Renal pelvis (tissue), 1 donor: ENCODE measurements at regions not wholly inside any gene's neighbourhood (a gene's known extent, or its start where the extent isn't known, plus 50 kb on each side); places are given as distances from the start of the nearest gene placed in this dataset.
"Not testable (repeated sequence)": the region's sequence is repeated elsewhere in the genome, so short reads cannot be mapped to it uniquely, and the experiment has no call there.

Experiments used
- DNase-seq: peaks from one replicate; pipeline ENCODE4 v3.0.0-alpha.2; 2013

DNA sequence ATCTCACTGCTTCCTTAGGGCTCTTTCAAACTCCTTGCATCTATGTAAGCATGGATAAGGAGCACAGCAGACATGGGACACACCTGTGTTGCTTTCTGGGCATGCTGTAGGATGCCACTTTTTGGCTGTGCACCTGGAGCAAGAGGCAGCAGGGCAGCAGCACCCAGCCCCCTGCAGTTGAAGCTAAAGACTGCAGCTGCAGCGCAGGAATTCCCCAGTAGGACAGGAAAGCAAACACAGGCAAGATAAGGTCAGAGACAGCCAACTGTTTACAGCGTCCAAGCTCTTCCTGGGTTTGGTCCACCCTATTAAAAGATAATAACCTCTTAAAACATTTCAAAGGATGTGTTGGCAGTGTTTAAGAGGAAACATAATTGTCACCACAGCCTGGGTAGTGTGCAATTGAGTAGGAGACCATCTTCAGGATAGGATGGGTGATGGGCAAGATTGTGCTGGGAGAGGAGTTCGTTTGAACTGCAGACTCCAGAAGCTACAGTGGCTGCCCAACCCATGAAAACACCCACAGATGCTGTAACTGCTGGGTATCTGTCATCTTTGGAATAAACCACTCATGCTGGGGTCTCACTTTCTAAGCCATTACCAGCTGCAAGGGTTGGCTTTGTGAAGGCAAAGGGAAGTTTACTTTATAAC, 242.3 kb upstream of the PLGLB1 start:
- not testable (repeated sequence) for DNase-seq

DNA sequence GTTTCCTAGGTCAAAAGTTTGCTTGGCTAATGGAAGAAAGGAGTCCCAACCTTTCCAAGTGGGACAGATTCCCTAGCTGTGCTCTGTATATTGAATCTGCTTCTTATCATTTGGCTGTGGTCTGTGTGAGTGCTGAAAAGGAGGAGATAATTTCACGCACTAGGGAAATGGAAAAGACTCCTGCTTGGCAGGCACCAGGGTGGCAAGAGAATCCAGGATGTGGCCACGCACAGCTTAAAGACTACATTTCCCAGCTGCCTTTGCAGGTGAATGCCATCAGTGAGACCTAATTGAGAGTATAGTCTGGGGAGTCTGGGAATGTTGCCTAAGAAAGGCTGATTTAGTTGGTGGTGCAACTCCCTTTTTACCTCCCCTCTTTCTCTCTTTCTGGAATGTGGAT, 253.5 kb upstream of the PLGLB1 start:
- DNase-seq = not testable (repeated sequence)

DNA sequence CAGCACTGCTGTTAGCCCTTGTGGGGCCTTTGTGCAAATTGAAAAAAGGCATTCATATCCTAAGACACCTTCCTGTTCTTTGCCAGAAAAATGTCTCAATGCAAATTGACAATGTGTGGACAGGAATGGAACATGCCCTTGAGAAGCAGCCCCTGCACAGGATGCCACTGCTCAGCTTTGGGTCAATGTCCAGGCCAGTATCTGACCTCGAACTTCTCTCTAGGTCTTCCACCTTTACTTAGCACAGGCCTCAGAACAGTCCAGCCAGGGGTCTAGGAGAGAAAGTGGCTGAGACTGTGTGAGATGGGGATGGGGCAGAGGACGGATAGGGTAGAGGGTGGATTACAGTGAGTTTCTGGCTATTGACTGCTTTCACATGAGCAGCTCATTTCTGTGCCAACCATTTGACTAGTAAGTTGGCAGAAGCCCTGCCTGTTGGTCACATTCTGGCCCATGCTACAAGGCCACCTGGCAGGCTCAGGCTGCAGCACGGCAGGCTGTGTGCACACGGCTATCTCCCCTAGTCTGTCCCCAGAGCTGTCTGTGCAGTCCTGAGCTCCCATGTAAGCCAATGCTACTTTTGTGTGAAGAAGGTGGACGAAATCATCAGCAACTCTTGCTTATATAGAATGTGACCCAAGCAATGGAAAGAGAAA, 254.5 kb upstream of the PLGLB1 start:
- not testable (repeated sequence) for DNase-seq

DNA sequence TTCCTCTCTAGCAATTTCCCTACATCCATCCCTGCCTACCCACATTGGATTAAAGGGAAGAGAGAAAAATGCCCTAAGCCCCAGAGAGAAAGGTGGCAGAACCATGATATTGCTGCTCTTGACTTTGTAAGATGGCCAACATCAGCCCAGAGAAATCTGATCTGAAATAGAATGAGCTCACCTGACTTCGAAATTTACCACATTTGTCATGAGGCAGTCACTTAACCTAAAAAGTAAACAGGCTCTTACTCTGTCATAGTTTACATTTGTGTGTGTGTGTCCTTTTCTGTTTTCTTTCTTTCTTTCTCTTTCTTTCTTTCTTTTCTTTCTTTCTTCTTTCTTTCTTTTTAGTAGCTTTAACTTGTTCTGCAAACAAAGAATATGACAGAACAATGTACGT, 255.0 kb upstream of the PLGLB1 start:
- not testable (repeated sequence) for DNase-seq

DNA sequence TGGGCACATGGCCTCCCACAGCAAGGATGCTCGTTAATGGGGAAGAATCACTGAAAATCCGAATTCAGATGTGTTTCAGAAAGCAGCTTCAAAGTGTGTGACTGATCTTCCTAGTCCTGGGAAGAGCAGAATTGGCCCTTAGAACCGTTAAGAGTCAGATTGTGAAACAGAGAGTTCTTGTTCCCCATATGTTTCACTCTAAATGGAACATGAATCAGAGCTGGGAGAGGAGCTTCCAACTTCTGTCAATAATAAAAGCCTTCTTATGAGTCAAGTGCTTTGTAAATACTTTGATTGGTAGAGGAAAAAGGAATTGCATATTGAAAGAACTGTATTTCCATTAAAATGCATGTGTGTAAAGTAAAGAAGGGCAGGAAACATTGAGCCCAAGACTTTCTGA, 256.1 kb upstream of the PLGLB1 start:
- DNase-seq = not testable (repeated sequence)

DNA sequence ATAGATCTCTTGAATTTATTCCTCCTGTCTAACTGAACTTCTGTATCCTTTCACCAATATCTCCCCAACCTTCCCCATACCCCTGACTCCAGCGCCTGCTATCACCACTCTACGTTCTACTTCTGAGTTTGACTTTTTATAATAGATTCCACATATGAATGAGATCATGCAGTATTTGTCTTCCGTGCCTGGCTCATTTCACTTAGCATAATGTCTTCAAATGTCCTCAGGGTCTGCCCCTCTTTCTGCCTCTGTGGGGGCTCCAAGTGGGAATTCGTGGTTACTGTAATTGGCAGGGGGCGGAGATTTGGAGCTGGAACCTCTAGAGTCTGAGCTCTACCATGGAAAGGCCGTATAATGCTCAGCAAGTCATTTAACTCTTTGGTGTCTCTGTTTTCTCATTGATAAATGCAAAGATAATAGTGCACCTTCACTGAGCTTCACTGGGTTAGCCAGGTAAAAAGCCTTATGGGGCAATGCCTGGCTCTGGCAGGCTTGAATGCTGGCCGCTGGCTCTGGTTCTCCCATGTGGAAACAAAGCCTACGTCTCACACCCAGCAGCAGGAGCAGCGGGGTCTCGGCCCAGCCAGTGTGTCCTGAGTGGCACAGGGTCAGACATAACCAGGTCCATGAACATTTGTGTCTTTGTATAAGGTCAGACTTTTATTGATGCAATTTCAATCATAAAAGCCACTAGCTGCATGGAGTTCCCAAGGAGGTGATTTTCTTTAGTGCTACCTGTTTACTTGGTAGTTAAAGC, 259.1 kb upstream of the PLGLB1 start:
- not testable (repeated sequence) for DNase-seq

DNA sequence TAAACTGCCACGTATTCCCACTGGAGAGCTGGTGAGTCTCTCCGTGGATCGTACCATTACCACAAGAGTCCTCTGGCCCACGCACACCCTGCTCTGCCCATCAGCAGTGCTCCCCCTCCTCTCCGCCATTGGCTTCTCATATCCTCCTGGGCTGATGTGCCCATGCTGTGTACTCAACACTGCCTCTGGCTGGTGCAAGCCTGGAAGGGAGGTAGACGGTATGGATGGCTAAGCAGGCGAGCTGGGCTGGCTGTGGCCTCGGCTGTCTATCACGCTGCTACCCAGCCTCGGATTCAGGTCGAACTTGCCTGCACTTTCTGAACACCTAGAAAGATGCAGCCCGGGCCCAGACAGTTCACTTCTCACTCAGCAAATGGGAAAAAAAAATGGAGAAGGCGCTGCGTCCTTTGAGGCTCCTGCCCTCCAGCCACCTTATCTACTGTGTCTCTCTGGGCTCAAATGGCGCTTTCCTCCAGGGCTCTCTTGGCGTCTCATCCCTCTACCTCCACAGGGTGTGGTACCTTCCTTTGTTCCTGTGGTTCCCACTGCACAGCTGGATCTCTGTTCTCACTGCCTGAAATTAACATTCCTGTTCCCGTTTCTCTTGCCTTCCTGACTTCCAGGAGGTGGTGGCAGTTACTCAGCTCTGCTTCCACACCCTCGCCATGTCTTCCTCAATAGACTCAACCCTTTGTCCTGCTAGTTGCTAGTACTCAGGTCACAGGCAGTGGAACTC, 262.3 kb upstream of the PLGLB1 start:
- not testable (repeated sequence) for DNase-seq

DNA sequence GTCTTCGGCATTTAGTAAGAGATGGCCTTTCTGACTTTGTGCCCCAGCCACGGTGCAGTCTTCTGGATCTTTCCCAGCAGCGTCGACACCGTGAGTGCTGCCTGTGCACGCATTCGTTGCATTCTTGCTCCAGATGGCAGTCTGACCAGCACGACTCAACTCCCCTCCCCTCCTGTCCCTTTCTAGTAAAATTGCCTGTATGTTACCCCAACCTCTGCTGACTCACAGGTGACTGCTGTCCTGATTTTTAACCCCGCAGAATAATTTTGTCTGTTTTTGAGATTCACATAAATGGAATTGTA, 262.8 kb upstream of the PLGLB1 start:
- DNase-seq = not testable (repeated sequence)

DNA sequence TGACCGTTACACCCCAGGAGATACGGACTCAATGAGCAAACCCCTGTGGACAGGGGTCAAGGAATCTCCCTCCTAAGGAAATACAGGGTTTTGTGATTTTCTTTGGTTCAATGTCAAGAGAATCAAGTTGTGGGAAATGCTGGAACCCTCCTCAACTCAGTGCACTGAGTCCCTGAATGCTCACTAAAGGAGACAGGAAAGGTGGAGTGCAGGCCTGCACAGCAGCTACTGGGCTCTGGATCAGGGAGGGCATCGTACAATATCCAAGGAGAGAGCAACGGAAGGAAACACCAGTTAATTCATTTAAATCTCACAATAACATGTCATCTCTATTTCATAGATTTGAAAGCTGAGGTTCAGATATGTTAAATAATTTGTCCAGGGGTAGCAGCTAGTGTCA, 263.5 kb upstream of the PLGLB1 start:
- DNase-seq = not testable (repeated sequence)

DNA sequence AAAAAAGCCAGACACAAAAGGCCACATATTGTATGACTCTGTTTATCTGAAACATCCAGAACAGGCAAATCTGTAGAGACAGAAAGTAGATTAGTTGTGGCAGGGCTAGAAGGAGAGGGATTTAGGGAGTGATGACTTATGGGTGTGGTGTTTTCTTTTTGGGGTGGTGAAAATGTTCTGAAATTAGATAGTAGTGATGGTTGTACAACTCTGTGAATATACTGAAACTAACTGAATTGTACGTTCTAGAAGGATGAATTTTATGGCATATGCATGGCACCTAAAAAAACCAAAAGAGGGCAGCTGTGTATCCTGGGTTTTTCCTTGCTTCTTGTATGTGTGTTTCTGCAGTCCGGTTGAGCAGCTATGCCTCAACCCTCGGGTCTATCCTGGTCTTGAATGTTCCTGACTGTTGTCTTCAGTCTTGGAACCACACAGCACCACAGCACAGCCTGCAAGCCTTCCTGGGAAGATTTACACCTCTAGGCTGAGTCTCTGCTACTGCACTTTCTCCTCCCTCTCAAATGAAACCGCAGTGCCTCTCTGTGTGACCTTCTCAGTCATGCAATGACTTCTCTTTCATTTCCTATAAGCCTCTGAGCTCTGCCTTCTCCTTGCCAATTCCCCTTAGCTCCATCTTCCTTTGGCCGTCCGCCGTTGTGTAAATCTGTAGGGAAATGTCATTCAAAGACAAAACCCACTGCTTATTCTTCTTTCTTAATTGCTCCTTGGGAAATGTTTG, 269.1 kb upstream of the PLGLB1 start:
- not testable (repeated sequence) for DNase-seq

DNA sequence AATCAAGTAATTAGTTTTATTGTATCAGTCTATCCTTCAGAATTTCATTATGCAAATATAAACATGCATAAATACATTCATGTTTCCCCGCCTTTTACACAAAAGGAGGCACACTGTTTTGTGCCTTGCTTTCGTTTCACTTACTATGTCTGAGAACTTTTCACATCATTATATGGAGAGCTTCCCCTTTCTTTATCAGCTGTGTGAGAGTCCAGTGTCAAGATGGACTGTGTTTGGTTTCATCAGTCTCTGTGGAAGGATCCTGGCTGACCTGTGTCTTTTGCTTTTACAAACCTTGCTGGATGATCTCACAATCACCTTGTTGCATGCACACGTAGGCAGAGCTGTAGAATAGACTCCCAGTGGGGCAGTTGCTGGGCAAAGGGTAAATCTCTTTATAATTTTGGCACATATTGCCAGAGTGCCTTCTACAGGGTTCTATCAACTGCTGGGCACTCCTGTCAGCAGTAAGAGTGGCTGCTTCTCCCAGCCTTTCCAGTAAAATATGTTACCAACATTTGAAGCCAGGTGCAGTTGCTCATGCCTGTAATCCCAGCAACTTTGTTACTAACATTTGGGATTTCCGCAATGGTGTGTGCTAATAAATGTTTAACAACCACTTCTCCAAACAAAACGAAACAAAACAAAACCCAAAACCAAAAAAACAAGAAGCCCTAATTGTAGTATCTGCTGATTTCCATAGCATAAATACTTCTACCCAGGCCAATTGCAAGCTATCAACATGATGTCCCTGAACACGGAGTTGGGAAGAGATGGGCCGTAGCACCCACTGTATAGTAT, 270.0 kb upstream of the PLGLB1 start:
- not testable (repeated sequence) for DNase-seq

DNA sequence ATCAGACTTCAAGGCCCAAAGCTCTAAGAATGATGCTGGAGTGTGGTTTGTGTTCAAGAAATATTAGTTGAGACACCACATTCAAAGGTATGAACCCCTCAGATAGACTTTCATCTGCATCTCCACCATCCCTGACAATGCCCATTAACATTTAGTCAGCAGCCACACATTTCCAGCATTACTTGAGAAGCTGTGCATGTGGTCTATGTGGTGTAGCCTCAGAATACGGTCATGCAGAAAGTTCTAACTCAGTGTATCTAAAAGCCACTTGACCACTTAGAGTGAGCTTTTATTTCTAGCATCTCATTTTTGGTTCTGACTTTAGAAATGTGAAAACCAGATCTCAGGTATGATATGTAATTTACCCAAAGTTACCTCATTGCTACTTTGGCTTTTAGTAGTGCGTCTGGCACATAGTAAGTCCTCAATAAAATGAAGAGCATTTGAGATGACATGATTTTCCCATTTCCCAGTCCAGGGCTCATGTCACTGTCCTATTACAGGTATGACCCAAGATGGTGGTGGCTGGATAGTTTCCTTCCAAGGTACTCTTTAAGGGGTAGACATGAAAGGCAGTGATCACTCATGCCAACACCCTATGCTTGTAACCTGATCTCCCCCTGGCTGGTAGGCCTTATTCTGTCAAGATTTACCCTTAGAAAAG, 272.4 kb upstream of the PLGLB1 start:
- DNase-seq = not testable (repeated sequence)

DNA sequence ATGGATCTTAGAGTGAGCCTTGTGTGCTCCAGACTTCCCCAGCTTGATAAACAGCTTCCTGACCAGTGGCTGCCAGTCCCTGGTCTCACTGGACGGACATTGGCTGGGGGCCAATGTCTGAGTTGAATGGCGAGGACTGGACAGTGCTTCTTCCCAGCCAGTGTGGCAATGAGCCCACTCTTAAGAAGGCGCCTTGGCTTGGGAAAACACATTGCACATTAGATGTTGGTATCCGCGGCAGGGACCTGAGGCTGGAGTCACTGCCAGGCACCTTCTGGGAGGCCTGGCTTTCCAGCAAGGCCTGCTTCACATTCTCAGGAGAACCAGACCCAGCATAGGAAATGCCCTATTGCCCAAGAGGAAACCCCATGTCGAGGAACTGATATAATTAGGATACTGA, 273.5 kb upstream of the PLGLB1 start:
- not testable (repeated sequence) for DNase-seq

DNA sequence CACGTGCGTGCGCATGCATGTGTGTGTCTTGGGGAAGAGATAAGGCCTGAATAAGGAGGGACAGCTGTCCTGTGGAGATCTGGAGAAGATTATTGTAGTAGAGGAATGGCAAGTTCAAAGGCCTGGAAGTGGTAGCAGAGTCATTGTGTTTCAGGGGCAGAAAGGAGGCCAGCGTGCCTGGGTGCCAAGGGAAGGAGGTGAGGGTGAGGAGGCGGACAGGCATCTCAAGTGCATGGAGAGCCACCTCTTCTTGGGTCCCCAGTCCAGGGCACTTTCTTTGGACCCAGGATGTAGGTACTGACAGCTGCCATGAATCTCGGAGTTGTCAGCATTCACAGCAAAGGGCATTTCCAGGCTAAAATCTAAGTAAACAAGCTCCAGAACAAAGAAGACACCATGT, 279.7 kb upstream of the PLGLB1 start:
- DNase-seq = not testable (repeated sequence)

DNA sequence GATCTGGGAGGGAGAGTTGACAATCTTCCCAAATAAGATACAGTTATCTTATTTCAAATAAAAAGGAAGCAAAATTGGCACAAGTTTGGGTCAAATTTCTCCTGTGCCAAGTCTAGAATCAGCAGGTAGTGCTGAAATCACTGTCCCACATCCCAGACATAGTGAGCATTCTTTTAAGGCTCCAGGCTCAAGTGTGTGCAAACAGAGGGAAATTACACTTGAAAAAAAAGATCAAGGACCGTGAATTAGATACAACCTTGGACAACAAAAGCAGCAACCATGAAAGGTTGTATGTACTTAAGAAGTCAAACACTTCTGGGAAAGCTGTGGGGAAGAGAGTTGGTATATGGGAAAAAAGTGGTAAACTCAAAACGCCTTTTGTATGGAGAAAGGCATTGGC, 280.2 kb upstream of the PLGLB1 start:
- not testable (repeated sequence) for DNase-seq

DNA sequence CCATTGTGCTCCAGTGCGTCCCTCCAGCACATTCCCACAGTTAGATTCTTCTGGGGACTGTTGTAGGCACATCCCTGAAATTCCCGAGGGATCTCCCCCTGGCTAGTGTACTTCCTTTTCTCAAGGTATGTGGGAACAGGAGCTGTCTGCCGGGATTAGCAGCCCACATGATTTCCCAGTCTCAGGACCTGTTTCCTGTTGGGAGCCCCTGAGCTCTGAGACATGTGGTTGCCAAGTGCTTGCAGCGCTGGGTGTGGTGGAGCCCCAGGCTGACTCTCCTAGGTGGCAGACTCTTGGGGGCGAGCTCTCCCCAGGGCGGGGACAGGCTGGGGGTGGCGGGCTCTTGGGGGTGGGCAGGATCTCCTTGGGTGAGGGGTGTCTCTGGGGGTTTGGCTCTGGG, 287.0 kb upstream of the PLGLB1 start:
- DNase-seq = not testable (repeated sequence)

DNA sequence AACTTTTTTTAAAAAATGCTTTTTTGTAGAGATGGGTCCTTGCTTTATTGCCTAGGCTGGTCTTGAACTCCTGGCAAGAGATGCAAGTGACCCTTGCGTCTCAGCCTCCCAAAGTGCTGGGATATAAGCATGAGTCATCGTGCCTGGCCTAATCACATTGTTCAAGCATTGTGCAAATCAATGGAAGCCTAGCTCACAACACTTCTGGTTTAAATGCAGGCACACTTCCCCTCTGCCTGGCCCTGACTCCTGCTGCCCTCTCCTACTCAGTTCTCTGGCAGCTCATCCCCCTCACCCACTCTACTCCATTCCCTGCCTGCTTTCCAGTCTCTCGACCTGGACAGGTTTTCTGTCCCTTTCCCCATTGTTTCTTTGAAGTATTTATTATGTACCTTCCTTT, 288.1 kb upstream of the PLGLB1 start:
- not testable (repeated sequence) for DNase-seq

DNA sequence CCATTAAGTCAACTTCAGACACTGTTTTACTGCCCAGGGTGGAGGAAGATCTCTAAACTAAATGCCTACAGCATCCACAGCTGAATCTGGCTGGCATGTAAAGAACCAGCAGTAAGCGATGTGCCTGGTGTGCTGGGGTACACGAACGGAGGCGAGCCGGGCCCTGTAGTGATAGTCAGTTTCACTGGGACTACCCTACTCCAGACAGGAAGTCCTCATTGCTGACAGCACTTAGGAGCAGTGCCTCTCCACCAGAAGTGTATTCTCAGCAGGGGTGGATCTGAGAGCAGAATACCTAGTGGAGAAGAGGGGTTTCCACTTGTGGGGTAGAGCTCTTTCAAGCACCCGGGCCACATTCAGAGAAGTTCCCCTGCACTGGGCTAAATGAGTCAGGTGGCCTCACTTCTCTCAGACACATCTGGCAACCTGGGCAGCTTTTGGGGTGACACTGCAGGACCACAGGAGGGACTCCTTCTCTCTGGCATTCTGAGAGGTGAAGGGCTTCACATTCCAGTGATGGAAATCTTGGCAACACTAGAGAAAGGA, 290.3 kb upstream of the PLGLB1 start:
- not testable (repeated sequence) for DNase-seq

DNA sequence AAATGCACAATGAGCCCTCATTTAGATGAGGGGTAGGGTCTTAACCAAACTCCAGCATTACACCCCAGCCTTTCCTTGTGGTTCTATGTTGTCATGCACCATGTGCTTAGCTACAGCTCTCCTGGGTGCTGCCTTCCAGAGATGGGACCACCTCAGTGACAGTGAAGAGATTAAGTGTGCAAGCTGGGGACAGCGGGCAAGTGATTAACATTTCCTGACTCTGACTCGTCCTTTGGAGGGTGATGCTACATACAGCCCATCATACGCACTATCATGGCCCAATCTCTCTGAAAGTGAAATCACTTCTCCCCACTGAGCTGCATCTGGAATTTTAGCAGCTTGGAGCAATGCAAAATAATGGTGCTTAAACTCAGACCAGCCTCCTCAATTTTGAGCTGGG, 293.0 kb upstream of the PLGLB1 start:
- not testable (repeated sequence) for DNase-seq
